Bronchial epithelial cell (primary cell): ENCODE measurements at regions not wholly inside any gene's neighbourhood (a gene's known extent, or its start where the extent isn't known, plus 50 kb on each side); places are given as distances from the start of the nearest gene placed in this dataset.

Source experiments
- DNase-seq: peaks from one replicate; pipeline ENCODE4 v3.0.0-alpha.2; 2010; ENCODE audit warnings: low read depth
- FAIRE-seq: peaks from 2 replicates; lab custom pipeline; 2011; peaks lifted over from hg19 to GRCh38; lab: Jason Lieb, UNC
- H3K27me3 ChIP-seq: 2 replicates; pipeline ENCODE4 v1.5.1; 2011; ENCODE audit warnings: low read length; ENCODE audit not compliant: control insufficient read depth, insufficient read depth
- H3K36me3 ChIP-seq: 2 replicates; pipeline ENCODE4 v1.5.1; 2011; ENCODE audit warnings: low read length; ENCODE audit not compliant: control insufficient read depth, insufficient read depth
- H3K4me3 ChIP-seq: 2 replicates; pipeline ENCODE4 v1.5.1; 2011; ENCODE audit warnings: mild to moderate bottlenecking, low read depth, low read length, control low read depth
- CTCF ChIP-seq: IDR thresholded peaks from 2 replicates; pipeline ENCODE4 v1.5.1; 2011; ENCODE audit warnings: mild to moderate bottlenecking, moderate library complexity, low read length, control low read depth, inconsistent platforms; ENCODE audit not compliant: insufficient read depth, severe bottlenecking

GRCh38 chr9:32234451-32234850 is 150.0 kb upstream of the ACO1 start:
- H3K4me3 ChIP-seq: no peak overlapping the region
- H3K27me3 ChIP-seq: no peaks in the 10 kb centered on the region
- no peak for TF ChIP-seq CTCF
- FAIRE-seq: peak; percentile 18
- H3K36me3 ChIP-seq: no peaks in the 10 kb centered on the region
- DNase-seq: no peak

- Histone ChIP-seq H3K4me3 (no peak overlapping the region), H3K27me3 (no peaks in the 10 kb centered on the region), H3K36me3 (no peaks in the 10 kb centered on the region)
- DNase-seq: no peak
- FAIRE-seq: no peak
- no peak for TF ChIP-seq CTCF
These were observed 137.3 kb upstream of the ACO1 start for GRCh38 chr9:32247168-32247567.

GRCh38 chr9:32248189-32248712 is 136.2 kb upstream of the ACO1 start:
- FAIRE-seq: no peak
- Histone ChIP-seq H3K36me3 (no peaks in the 10 kb centered on the region), H3K4me3 (no peak overlapping the region), H3K27me3 (no peaks in the 10 kb centered on the region)
- DNase-seq: no peak
- TF ChIP-seq CTCF: no peak

GRCh38 chr9:32251539-32251938 is 132.9 kb upstream of the ACO1 start:
- FAIRE-seq (no peak), DNase-seq (peak; percentile 50)
- no peaks in the 10 kb centered on the region for H3K36me3 ChIP-seq
- H3K27me3 ChIP-seq: no peaks in the 10 kb centered on the region
- no peak overlapping the region for H3K4me3 ChIP-seq
- TF ChIP-seq CTCF: peak; percentile 78

GRCh38 chr9:32253731-32254130 is 130.7 kb upstream of the ACO1 start:
- Histone ChIP-seq H3K27me3 (no peaks in the 10 kb centered on the region), H3K36me3 (no peaks in the 10 kb centered on the region), H3K4me3 (no peak overlapping the region)
- TF ChIP-seq CTCF: no peak
- FAIRE-seq: no peak
- no peak for DNase-seq

GRCh38 chr9:32255026-32255425 is 129.4 kb upstream of the ACO1 start:
- FAIRE-seq: no peak
- no peaks in the 10 kb centered on the region for H3K27me3 ChIP-seq
- no peaks in the 10 kb centered on the region for H3K36me3 ChIP-seq
- TF ChIP-seq CTCF: no peak
- no peak for DNase-seq
- no peak overlapping the region for H3K4me3 ChIP-seq
